Activated CD8-positive, alpha-beta memory T cell treated with anti-CD3 and anti-CD28 coated beads for 36 hours (primary cell): ENCODE measurements at regions not wholly inside any gene's neighbourhood (a gene's known extent, or its start where the extent isn't known, plus 50 kb on each side); places are given as distances from the start of the nearest gene placed in this dataset.

Experiments
- CTCF ChIA-PET: fragments of 350-600 bp; sonication (Branson Sonifier 250); formaldehyde crosslinking; loops from one replicate; lab custom pipeline; 2021; ENCODE audit warnings: antibody characterized with exemption; lab: Charles Lee
- POLR2A ChIA-PET: fragments of 350-600 bp; sonication (Branson Sonifier 250); formaldehyde crosslinking; loops from one replicate; lab custom pipeline; 2021; ENCODE audit warnings: antibody characterized with exemption; lab: Charles Lee

DNA sequence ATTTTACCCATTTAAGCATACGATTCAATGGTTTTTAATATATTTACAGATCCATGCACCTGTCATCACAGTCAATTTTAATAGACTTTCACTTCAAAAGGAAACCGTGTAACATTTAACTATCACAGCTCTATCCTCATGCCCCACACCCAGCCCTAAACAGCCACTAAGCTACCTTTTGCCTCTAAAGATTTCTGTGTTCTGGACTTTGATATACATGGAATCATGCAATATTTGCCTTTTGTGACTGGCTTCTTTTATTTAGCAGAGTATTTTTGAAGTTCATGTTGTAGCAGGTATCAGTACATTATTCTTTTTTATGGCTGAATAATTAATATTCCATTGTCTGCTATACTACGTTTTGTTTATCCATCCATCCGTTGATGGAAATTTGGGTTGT is 50.3 kb upstream of the STX16 start:
- CTCF ChIA-PET, result no interaction called here
- POLR2A ChIA-PET, result no interaction called here

- CTCF ChIA-PET, result no interaction called here
Measured at GRCh38 chr20:58599966-58600365, 51.1 kb upstream of the STX16 start.

DNA sequence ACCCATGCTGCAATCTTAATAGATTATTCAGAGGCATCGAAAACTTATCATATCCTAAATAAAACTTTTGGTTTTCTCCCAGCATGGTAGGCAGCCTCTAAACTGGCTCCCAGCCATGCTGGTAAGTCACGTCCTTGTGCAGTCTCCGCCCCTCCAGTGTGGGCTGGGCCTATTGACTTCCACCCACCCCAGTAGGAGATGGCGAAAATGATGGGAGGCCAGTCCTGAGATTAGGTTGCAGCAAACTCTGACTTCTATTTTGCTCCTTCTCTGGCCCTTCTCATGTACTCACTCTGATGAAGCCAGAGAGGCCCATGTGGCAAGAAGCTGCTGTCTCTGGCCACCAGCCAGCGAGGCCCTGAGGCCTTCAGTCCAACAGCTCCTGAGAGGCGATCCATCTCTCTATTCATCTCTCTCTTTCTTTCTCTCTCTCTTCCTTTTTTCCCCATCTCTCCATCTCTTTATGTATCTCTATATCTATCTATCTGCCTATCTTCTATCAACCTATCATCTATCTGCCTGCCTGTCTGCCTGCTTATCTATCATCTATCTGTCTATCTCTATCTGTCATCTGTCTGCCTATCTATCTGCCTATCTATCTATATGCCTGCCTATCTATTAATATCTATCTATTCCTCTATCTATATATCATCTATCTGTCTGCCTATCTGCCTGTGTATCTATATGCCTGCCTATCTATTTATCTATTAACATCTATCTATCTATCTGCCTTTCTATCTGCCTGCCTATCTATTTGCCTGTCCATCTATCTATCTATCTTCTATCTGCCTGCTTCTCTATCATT is 52.7 kb upstream of the STX16 start:
- CTCF ChIA-PET, result no interaction called here
- POLR2A ChIA-PET, result no interaction called here

More at GRCh38 chr20:58599966-58600365, 51.1 kb upstream of the STX16 start:
- POLR2A ChIA-PET, result no interaction called here

DNA sequence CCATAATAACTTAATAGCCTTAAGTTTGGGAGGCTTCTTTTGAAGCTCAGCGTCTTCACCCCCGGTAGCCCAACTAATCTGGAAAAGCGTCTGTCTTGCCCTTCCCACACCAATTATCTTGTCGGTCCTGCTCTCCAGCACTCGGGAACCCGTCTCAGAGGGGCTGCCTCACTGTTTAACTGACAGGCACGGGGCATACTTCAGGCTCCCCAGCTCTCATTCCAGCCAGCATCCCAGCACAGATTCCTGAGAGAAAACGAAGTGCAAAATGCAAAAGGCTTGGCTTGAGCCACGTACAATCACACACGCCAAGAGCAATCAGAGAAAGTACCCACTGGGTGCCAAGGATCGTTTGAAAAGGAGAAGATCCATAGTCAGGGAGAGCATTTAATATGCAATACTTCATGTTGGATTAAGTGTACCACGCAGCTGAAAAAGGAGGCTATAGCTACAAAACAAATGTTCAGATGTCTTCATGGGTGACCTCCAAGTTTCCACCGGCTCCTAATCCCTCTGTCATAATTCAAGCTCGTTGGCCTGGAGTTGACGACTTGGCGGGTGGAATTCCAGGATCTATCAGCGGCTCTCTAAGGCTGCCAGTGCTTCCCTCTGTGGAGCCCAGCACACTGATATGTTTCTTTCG is 53.7 kb upstream of the STX16 start:
- ChIA-PET POLR2A (no interaction called here), CTCF (no interaction called here)

DNA sequence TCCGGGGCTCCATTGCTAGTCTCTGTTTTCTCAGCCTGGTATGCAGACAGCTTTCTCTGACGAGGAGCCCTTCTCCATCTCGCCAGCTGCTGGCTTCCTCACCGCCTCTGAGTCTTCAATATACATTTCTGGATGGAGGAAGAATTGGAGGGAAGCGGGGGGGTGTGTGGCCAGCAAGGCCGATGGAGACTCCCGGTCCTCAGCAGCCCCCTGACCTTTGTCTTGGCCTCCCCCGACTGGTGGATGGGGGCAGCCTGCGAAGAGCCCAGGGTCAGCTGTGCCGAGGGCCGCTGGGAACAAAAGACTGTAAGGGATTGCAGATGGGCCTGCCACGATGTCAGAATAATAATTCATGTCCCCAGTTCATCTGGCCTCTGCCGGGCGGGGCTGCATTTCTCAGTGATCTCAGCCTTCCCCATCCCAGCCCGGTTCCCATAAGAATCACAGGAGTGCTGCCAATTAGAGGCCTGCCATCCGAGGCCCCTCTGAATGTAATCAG is 54.3 kb upstream of the STX16 start:
- ChIA-PET POLR2A (no interaction called here), CTCF (no interaction called here)

- POLR2A ChIA-PET, result no interaction called here
- CTCF ChIA-PET, result no interaction called here
Measured at GRCh38 chr20:58596244-58596643, 54.8 kb upstream of the STX16 start.

- ChIA-PET CTCF (no interaction called here), POLR2A (no interaction called here)
Measured at GRCh38 chr20:58595167-58595566, 55.9 kb upstream of the STX16 start.

DNA sequence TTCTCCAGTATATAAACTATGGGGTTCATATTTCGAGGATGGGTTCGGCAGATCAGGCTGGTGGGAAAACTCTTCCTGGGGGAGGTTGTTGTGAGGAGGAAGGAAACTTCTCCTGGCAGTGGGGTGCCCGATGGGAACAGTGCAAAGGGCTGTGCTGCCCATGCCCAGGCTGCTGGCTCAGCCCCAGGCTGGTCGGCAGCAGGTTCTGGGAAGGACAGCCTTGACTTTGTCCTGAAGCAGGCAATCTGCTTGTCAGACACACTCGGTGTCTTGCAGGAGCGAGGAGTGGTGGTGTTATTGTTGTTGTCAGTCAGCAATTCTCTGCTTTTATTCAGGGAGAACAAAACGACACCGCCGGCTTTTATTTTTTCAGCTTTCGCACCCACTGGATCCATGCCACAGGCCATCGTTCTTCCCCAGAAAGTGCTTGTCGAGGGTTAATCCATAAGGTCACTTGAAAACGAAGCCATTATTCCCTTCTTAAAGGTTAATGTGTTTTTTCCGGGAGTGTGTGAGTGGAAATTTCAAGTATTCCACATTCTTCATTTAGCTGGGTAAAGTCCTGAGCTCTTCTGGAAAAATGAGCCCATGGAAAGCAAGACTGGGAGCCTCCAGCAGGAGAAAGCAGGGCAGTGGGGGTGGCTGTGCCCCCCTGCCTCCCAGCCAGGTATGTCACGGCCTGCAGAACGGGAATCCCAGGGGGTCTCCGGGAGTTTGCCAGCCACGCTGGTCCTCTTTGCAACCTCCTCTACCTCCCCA is 57.0 kb upstream of the STX16 start:
- ChIA-PET CTCF (no interaction called here), POLR2A (no interaction called here)

DNA sequence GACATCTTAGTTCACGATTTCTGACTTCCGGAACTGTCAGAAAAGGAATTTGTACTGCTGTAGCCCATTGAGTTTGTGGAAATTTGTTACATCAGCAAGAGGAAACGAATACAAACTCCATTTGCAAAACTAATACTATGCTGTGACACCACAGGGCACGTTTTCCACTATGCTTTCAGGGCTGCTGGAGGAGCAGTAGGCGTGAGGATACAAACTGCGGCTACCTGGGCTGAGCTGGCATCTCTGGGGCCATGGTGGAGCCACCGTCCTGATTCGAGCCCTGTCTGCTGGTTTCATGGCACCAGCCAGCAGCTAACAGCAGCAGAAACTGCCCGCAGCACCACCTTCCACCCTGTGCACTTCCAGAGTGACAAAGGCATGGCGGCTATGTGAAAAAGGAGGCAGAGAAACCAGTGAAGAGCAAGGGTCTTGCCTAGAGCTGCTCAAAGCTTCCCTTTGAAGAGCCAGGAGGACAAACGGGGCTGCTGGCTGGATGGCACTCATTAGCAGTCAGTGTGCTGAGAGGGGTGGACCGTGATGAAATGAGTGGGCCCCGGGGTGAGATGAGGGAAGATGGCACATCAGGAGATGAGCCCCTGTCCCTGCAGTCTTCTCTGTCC is 58.9 kb upstream of the STX16 start:
- POLR2A ChIA-PET, result no interaction called here
- CTCF ChIA-PET, result no interaction called here

- POLR2A ChIA-PET, result no interaction called here
- CTCF ChIA-PET, result no interaction called here
Measured at GRCh38 chr20:58590679-58591473, 60.2 kb upstream of the STX16 start.

DNA sequence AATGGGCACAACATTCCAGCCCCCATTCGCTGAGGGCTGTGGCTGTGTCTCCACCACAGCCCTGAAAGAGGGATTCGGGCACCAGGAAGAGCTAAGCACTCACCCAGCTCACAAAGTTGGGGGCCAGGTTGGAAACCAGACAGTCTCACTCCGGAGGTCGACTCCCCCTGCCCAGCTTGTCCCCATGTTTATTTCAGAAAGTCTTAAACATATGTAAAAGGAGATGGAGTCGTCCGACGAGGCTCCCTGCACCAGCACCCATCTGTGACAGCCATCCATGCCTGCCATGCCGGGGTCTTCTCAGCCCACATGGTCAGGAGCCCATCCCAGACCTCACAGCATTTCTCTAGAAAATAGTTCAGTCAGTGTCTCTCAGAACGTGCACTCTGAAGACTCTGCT is 63.6 kb upstream of the STX16 start:
- CTCF ChIA-PET, result interaction anchor here (0.6 kb wide), 1 partner anchor 270 kb away, joined by 4 read pairs; no protein-coding TSS in a partner anchor

GRCh38 chr20:58586565-58587093 is 64.5 kb upstream of the STX16 start:
- CTCF ChIA-PET, result interaction anchor here (0.6 kb wide), 1 partner anchor 270 kb away, joined by 4 read pairs; no protein-coding TSS in a partner anchor

More for the DNA sequence above, 63.6 kb upstream of the STX16 start:
- POLR2A ChIA-PET, result no interaction called here

DNA sequence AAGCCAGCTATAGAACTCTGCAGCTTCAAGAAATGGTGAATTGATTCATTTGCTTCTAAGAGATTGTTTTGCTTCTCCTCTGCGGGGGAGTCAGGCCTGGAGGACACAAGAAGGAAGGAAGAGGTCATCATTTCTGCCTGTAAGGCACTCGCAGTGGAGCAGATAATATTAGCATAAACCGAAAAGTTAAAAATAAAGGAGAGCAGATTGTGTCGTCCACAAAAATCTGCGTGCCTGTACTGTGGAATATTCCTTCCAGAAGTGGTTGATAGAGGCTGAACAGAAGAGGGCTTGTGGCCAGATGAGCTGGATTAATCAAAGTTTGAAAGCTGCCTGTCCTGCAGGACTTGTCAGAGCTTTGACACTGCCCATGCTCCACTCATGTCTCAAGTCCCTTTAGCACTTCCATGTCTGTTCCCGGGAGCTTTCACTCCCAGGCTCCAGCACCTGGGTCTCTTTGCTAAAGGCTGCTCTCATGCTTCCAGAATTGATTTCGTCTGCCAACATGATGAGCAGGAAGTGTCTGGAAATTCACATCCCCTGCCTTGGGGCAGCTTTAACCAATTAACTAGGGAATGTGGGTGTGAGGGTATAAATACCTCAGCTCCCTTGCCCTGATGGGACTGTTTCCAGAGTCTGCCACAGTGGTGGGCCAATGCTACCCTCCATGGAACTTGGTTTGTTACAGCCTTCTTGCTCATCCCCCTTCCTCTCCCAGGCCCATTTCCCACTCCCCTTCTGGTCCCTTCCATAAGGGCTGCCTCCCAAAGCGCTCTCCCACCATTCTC is 65.1 kb upstream of the STX16 start:
- CTCF ChIA-PET, result no interaction called here
- POLR2A ChIA-PET, result interaction anchor here (0.5 kb wide), 1 partner anchor 13 kb away, joined by 4 read pairs; no protein-coding TSS in a partner anchor

More at GRCh38 chr20:58586565-58587093, 64.5 kb upstream of the STX16 start:
- POLR2A ChIA-PET, result no interaction called here

- POLR2A ChIA-PET, result interaction anchor here (0.5 kb wide), 1 partner anchor 12 kb away, joined by 4 read pairs; no protein-coding TSS in a partner anchor
- CTCF ChIA-PET, result no interaction called here
Measured at GRCh38 chr20:58584881-58585752, 66.0 kb upstream of the STX16 start.

DNA sequence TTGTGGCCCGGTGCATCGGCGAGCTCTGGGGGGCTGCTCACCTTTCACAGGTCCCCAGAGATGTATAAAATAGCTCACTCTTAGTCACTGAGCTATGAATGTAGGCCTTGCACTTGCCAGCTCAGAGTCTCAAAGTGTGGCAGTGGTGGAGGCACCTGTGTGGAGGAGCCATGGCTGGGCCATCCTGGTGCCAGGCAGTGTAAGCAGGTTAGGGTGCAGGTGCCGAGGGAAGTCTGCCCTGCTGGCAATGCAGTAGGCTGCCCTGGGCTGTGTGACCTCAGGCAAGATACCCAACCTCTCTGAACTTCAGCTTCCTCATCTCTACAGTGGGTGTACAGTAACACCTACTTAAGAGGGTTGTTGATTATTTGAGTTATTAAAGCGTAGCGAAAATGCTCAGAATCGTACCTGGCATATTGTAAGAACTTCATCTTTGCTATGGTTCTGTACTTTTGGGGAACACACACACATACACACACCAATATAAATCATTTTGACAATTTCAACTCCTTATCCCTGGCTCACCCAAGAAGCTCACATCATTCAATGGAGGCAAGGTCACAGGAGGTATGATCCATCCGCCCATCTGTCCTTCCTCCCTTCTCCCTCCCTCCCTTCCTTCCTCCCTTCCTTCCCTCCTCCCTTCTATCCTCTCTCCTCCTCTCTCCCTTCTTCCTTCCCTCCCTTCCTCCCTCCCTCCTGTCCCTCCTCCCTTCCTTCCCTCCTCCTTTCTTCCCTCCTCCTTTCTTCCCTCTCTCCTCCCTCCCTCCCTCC is 66.8 kb upstream of the STX16 start:
- POLR2A ChIA-PET, result no interaction called here
- CTCF ChIA-PET, result no interaction called here

- POLR2A ChIA-PET, result no interaction called here
- CTCF ChIA-PET, result no interaction called here
Measured at GRCh38 chr20:58583586-58583985, 67.5 kb upstream of the STX16 start.
